ENCODE measurements at regions not wholly inside any gene's neighbourhood (a gene's known extent, or its start where the extent isn't known, plus 50 kb on each side); places are given as distances from the start of the nearest gene placed in this dataset.
"Not testable (repeated sequence)": the region's sequence is repeated elsewhere in the genome, so short reads cannot be mapped to it uniquely, and the experiment has no call there.

DNA sequence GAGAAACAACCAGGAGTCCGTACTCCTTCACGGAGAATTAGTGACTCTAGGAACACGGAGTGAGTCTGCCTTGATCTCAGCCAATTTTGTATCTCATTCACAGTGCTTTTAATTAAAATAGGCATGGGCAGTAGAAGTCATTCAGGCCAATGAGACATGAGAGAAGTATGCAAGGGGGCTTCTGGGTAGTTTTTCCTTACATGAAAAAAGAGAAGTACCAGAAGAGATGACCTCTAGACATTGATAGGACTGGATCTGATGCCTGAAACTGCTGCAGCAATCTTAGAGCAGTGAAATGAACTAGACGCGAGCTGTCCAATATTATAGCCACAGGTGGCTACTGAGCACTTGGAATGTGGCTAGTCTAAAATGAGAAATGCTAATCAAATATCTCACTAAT lies 187.7 kb upstream of the TLE4 start:
- no peak for DNase-seq (ENCODE audit: low read depth)

- DNase-seq (ENCODE audit: low read depth) = no peak
These were observed 187.3 kb upstream of the TLE4 start for GRCh38 chr9:79384501-79384900.

DNA sequence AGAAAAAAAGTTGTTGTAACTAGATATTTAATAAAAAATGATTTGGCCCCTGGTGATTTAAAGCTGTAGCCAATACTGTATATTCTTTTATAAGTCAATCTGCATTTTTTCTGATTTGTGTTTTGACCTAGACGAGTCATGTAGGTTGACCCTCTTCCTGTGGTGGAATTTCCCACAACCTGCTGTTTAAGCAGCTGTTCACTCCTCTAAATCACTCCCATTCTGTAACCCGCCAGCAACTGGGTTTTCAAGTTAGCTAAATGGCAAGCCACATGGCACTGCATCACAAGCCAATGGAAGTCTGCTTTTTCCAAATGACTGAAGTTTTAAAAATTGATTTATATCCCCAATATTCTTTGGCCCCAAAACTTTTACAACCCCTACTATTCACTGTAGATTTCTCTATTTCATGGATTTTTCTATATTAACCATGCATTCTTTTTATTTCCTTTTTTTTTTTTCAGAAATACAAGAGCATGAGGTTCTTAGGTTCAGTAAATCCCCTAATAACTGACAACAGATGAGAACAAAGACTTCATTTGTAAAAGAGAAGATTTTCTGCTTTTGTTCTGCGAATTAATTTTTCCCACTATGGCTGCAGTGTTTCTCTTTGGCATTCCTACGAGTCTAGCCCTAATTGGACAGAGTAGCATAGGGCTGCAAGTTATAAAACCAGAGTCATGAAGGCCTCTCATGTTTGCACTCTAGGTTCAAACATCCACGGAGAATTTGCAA lies 184.5 kb upstream of the TLE4 start:
- DNase-seq (ENCODE audit: low read depth) = no peak

GRCh38 chr9:79390077-79390698 lies 181.6 kb upstream of the TLE4 start:
- DNase-seq (ENCODE audit: low read depth) = no peak

DNA sequence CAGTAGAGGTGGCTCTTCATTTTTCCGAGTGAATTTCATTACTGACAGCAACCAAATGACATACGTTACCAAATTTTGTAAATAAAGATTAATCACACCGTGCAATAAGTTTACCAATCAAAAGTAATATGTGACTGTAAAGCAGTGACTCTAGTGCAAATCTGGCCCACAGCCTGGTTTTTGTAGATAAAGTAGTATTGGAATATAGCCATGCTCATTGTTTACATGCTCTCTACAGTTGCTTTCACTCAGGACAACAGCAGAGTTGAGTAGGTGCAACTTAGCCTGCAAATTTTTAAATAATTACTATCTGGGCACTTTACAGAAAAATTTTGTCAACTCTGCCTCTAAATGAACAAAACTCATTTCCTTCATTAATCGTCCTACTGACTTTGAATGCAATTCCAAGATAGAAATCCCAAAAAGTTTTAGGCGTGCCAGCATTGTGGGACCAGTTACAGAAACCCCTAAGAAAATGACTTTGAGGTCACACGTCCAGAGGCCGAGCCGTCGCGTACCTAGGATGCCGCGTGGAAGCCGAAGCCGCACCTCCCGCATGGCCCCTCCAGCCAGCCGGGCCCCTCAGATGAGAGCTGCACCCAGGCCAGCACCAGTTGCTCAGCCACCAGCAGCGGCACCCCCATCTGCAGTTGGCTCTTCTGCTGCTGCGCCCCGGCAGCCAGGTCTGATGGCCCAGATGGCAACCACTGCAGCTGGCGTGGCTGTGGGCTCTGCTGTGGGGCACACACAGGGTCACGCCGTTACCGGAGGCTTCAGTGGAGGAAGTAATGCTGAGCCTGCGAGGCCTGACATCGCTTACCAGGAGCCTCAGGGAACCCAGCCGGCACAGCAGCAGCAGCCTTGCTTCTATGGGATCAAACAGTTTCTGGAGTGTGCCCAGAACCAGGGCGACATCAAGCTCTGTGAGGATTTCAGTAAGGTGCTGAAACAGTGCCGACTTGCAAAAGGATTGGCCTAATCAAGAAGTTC lies 180.7 kb upstream of the TLE4 start:
- no peak for DNase-seq (ENCODE audit: low read depth)

- no peak for DNase-seq (ENCODE audit: low read depth)
These were observed 176.5 kb upstream of the TLE4 start for GRCh38 chr9:79395228-79395627.

DNA sequence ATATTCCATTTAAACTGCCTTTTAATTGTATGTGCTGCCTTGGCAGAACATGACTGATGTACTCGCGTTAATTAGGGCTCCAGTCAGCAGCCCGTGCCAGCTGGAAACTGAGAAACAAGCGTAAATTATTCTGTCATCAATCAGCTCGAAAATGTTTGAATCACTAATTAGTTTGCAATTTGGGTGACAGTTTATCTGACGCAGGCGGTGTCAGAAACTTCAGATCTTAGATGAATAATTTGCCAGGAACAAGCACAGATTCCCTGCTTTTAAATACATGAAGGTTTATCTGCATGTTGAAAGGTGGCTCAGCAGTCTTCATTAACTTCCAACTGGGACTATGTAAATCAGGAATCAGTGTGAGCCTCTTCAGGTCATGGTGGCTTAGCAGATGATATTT lies 176.0 kb upstream of the TLE4 start:
- no peak for DNase-seq (ENCODE audit: low read depth)

- no peak for DNase-seq (ENCODE audit: low read depth)
These were observed 175.6 kb upstream of the TLE4 start for GRCh38 chr9:79396168-79396567.

- no peak for DNase-seq (ENCODE audit: low read depth)
These were observed 168.3 kb upstream of the TLE4 start for GRCh38 chr9:79403495-79403894.

- no peak for DNase-seq (ENCODE audit: low read depth)
These were observed 163.6 kb upstream of the TLE4 start for GRCh38 chr9:79408200-79408599.

- no peak for DNase-seq (ENCODE audit: low read depth)
These were observed 163.1 kb upstream of the TLE4 start for GRCh38 chr9:79408617-79409016.

DNA sequence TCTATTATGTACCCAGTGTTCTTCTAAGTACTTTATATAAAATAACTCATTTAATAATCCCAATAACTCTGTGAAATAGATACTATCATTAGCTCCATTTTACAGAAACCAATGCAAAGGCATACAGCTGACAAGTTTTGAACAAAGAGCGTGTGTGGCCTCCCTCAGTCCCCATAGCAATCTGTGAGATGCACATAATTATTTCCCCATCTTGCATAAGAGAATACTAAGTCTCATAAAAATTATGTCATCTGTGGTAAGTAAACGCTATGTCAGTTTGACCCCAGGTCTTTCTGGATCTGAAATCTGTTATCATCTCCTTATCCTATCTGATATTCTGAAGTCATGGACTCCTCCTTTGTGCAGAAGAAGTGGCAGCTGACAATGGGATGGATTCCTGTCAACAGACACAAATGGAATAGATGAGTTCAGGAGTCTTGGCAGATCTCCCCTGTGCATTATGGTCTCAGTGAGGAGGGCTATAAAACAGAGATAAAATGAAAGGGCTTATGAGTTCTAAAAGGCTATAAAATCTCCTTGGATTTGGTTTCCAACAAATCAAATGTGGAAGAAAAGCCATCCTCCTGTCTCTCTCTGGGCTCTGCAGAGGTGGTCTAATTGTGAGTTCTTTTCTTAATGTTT lies 162.5 kb upstream of the TLE4 start:
- DNase-seq (ENCODE audit: low read depth) = no peak

- no peak for DNase-seq (ENCODE audit: low read depth)
These were observed 145.9 kb upstream of the TLE4 start for GRCh38 chr9:79425840-79426239.

DNA sequence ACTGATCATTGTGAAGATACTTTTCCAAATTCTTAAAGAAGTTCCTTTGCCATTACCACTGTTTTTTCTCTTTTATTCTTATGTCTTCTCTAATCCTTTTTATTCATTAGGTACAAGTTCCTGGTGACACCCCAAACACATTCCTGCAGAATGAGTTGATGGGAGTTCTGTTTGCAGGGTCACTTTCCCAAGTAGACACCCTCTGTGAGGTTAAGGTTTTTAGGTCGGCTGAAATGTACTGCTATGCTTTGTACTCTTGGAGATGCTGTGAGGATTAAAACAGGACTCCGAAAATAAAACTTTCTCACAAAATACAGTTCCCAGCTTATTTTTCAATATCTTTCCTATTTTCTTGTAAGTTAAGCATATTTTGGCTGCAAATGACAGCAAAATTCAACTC lies 143.3 kb upstream of the TLE4 start:
- no peak for DNase-seq (ENCODE audit: low read depth)

DNA sequence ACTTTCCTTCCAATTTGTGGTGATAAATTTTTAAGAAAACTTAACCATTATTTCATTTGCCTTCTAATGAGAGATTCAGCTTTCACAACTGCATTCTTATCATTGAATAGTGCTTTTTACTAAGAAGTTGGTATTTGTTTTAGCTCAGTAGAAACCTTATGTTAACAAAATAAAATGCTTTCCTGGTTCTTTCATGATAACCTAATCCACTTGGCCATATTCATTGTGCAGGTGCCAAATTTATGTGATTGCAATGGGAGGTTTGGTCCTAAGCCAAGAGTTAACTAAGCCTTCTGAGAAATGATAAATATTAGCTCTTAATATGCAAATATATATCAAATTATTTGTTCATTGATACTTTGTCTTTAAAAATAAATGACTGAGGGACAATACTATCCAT lies 141.1 kb upstream of the TLE4 start:
- DNase-seq (ENCODE audit: low read depth) = no peak

DNA sequence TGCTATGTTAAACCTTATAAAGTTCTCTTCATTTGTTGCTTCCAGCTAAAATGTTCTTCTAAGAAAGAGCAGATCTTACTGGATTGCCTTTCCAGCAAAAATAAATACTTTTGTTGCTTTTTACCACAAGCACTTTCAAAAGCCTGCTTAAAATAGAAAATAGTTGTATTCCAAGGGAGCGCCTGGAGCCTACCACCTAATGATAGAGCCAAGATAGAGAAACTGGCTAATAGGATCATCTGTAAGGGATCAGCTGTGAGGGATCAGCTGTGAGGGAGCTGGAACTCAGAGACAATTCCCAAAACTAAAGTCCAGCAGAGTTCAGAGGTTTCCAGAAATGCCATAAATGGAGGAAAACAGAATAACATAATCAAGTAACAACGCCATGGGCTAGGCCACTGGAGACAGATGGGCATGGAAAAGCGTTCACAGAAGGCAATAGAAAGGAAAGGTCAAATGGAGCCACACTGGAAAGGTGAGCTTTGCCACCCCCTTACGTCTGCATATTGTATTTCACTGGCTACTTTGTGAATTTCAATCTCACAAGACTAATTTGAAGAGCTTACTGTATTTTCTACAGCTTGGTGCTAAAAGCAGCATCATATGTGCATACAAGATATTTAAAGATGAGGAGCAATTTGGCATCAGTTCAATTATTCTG lies 140.6 kb upstream of the TLE4 start:
- no peak for DNase-seq (ENCODE audit: low read depth)

DNA sequence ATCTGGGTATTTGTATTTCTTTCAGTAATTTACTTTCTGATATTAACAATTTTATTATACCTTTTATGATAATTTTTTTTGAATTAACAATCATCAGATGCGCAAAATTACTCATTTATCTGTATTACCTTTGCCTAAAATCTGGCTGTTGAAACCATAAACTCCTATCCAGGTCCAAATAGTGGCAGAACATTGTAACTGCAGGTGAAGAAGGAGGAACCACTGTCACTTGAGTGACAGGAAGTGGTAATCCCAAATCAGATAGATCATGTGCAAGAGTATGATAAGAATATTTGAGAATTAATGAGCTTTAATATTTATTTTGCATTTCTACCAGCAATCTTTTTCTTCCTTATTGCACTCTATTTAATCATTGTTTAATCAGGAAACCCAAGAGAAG lies 139.3 kb upstream of the TLE4 start:
- no peak for DNase-seq (ENCODE audit: low read depth)

- no peak for DNase-seq (ENCODE audit: low read depth)
These were observed 138.1 kb upstream of the TLE4 start for GRCh38 chr9:79433703-79434102.

DNA sequence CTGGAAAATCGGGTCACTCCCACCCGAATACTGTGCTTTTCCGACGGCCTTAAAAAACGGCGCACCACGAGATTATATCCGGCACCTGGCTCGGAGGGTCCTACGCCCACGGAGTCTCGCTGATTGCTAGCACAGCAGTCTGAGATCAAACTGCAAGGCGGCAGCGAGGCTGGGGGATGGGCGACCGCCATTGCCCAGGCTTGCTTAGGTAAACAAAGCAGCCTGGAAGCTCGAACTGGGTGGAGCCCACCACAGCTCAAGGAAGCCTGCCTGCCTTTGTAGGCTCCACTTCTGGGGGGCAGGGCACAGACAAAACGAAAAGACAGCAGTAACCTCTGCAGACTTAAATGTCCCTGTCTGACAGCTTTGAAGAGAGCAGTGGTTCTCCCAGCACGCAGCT lies 132.5 kb upstream of the TLE4 start:
- not testable (repeated sequence) for DNase-seq (ENCODE audit: low read depth)

DNA sequence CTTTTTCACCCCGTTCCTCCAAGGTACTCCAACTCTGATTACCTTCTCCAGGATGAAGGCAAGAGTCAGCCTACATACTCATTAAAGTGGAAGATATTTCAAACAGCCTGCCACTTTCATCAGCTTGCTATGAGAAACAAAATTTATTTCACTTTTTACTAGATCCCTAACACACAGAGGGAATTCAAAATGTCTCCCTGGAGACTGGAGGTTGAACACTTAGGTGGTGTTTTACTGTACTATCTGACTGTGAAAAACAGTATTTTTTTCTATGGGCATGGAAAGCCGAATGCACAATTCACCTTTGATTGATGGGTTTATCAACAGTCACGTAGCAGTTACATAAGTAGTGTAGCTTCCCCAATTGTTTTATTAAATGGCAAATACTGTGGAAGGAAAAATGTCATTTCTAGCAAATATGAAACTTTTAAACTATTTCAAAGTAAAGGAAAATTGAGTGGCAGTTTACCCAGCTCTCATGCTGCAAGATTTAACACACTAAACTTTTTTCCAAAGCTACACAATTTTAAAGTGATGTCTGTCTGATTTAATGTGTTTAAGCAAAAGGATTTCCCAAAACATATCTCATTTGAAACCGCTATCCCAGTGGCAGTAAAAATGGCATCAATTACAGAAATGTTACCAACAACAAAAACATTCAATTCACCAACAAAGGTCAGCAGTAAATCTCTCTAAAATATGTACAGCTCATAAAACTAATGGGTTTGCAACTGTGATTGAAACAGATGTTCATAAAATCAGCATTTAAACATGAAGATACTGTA lies 125.0 kb upstream of the TLE4 start:
- no peak for DNase-seq (ENCODE audit: low read depth)

DNA sequence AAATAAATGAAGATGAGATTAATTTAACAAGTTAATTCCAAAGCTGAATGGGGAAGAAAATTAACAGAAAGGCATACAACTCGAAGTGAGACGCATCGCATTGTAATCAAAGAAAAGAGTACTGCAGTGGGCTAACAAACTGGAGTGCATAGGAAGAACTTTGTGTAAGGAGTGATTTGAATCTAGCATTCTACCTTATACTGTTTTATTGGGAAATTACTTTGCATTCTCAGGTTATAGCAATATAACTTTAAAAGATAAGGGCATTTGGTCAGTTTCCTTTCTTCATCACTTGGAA lies 124.5 kb upstream of the TLE4 start:
- no peak for DNase-seq (ENCODE audit: low read depth)
